ENCODE measurements at regions not wholly inside any gene's neighbourhood (a gene's known extent, or its start where the extent isn't known, plus 50 kb on each side); places are given as distances from the start of the nearest gene placed in this dataset.
A peak's percentile ranks its signal among the peaks of the same experiment; 100 is the strongest.

DNA sequence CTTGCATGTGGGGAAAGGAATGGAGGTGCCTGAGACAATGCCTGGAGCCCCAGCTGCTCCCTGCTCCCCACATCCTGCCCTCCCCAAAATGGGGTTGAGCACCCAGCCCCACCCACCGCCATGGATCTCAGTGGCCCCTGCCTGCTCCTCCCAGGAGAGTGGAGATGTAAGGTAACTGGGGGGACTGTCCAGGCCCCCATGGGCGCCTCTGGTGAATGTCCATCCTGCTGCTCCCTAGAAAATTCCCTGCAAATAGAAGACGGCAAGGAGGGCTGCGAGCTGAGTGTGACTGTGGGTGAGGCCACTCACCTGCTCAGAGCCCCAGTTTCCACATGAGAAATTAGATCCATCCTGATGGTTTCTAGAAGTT, 101.6 kb downstream of the RAMP3 start:
- H3K4me1 Mint-ChIP-seq = no peaks in the 10 kb centered on the region
- H3K4me3 ChIP-seq (ENCODE audit: low read length) = no peak overlapping the region
- TF ChIP-seq, protein P1, sequence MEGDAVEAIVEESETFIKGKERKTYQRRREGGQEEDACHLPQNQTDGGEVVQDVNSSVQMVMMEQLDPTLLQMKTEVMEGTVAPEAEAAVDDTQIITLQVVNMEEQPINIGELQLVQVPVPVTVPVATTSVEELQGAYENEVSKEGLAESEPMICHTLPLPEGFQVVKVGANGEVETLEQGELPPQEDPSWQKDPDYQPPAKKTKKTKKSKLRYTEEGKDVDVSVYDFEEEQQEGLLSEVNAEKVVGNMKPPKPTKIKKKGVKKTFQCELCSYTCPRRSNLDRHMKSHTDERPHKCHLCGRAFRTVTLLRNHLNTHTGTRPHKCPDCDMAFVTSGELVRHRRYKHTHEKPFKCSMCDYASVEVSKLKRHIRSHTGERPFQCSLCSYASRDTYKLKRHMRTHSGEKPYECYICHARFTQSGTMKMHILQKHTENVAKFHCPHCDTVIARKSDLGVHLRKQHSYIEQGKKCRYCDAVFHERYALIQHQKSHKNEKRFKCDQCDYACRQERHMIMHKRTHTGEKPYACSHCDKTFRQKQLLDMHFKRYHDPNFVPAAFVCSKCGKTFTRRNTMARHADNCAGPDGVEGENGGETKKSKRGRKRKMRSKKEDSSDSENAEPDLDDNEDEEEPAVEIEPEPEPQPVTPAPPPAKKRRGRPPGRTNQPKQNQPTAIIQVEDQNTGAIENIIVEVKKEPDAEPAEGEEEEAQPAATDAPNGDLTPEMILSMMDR (IDR thresholded peaks at IDR 0.05) = no peak
- H3K9me3 ChIP-seq (ENCODE audit: control insufficient read depth, insufficient read depth, low read length) = no peaks in the 10 kb centered on the region
- H3K4me3 Mint-ChIP-seq = no peak overlapping the region
- intact Hi-C loops (cut with micrococcal nuclease) = no loop called here
- no peaks in the 10 kb centered on the region for H3K36me3 Mint-ChIP-seq
- no peaks in the 10 kb centered on the region for H3K36me3 ChIP-seq (ENCODE audit: control insufficient read depth, insufficient read depth, low read length)
- no peak for ATAC-seq
- peaks cover 16 to 42% of the 10 kb centered on the region in 2 donors for H3K27me3 Mint-ChIP-seq (ENCODE audit: low read depth in 2 of 2)
- no peak overlapping the region for H3K27ac ChIP-seq (ENCODE audit: low read length)
- 80% methylated on average over 4 of the region's 4 CpGs for WGBS (ENCODE audit: insufficient coverage)
- H3K27ac Mint-ChIP-seq = no peak overlapping the region
- no peaks in the 10 kb centered on the region for H3K9me3 Mint-ChIP-seq
- H3K4me1 ChIP-seq (ENCODE audit: control insufficient read depth, insufficient read depth, low read length) = peaks cover 6% of the 10 kb centered on the region
- DNase-seq = no peak
- peaks cover 2% of the 10 kb centered on the region for H3K27me3 ChIP-seq (ENCODE audit: control insufficient read depth, insufficient read depth, low read length)

- intact Hi-C loops (cut with micrococcal nuclease) = loop anchor here (1.0 to 5.0 kb wide), 2 partner anchors 106 to 673 kb away; no protein-coding TSS in a partner anchor
- Histone ChIP-seq H3K27me3 (ENCODE audit: control insufficient read depth, insufficient read depth, low read length) (peaks cover 2% of the 10 kb centered on the region), H3K27ac (ENCODE audit: low read length) (no peak overlapping the region), H3K4me1 (ENCODE audit: control insufficient read depth, insufficient read depth, low read length) (peaks cover 6% of the 10 kb centered on the region), H3K9me3 (ENCODE audit: control insufficient read depth, insufficient read depth, low read length) (no peaks in the 10 kb centered on the region), H3K36me3 (ENCODE audit: control insufficient read depth, insufficient read depth, low read length) (no peaks in the 10 kb centered on the region), H3K4me3 (ENCODE audit: low read length) (no peak overlapping the region)
- no peak overlapping the region for H3K27ac Mint-ChIP-seq
- WGBS (ENCODE audit: insufficient coverage) = 23% methylated on average over 29 of the region's 30 CpGs
- DNase-seq = peak; percentile 64 to 76
- H3K9me3 Mint-ChIP-seq = no peaks in the 10 kb centered on the region
- no peak overlapping the region for H3K4me3 Mint-ChIP-seq
- H3K36me3 Mint-ChIP-seq = no peaks in the 10 kb centered on the region
- H3K4me1 Mint-ChIP-seq = no peaks in the 10 kb centered on the region
- ATAC-seq = peak; percentile 76 to 89 (median 76)
- TF ChIP-seq, protein P1 (IDR thresholded peaks at IDR 0.05) = peak; percentile 99
- peaks cover 16 to 36% of the 10 kb centered on the region in 2 donors for H3K27me3 Mint-ChIP-seq (ENCODE audit: low read depth in 2 of 2)
Measured at GRCh38 chr7:45259966-45260646, 102.5 kb downstream of the RAMP3 start.

DNA sequence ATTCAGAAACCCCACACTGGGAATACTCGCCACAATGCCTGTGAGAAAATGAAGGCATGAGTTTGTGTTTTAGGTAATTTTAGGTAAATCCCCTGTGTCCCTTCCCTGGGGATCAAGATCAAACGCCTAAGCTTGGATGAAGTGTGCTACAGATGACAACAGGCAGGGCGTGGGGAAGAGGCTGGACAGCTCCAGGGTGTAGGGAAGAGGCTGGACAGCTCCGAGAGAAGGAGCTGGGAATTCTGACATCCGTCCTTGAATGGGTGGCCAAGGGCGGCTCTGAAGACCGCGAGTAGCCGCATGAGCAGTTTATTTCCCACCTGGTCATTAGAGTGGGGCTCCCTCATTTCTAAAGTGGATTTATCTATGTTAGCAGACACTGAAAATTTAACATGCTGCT, 109.7 kb downstream of the RAMP3 start:
- no peaks in the 10 kb centered on the region for H3K36me3 Mint-ChIP-seq
- no peaks in the 10 kb centered on the region for H3K9me3 Mint-ChIP-seq
- no peaks in the 10 kb centered on the region for H3K9me3 ChIP-seq (ENCODE audit: control insufficient read depth, insufficient read depth, low read length)
- H3K4me3 Mint-ChIP-seq = no peak overlapping the region
- DNase-seq (no peak), ATAC-seq (no peak)
- no peak overlapping the region for H3K27ac Mint-ChIP-seq
- no peak overlapping the region for H3K4me3 ChIP-seq (ENCODE audit: low read length)
- no peak overlapping the region for H3K27ac ChIP-seq (ENCODE audit: low read length)
- 49% methylated on average over 9 of the region's 9 CpGs for WGBS (ENCODE audit: insufficient coverage)
- no peaks in the 10 kb centered on the region for H3K36me3 ChIP-seq (ENCODE audit: control insufficient read depth, insufficient read depth, low read length)
- intact Hi-C loops (cut with micrococcal nuclease) = no loop called here
- no peaks in the 10 kb centered on the region for H3K4me1 ChIP-seq (ENCODE audit: control insufficient read depth, insufficient read depth, low read length)
- peaks cover 19 to 32% of the 10 kb centered on the region in 2 donors for H3K27me3 Mint-ChIP-seq (ENCODE audit: low read depth in 2 of 2)
- no peaks in the 10 kb centered on the region for H3K27me3 ChIP-seq (ENCODE audit: control insufficient read depth, insufficient read depth, low read length)
- TF ChIP-seq, protein P1 (IDR thresholded peaks at IDR 0.05) = no peak
- H3K4me1 Mint-ChIP-seq = no peaks in the 10 kb centered on the region

DNA sequence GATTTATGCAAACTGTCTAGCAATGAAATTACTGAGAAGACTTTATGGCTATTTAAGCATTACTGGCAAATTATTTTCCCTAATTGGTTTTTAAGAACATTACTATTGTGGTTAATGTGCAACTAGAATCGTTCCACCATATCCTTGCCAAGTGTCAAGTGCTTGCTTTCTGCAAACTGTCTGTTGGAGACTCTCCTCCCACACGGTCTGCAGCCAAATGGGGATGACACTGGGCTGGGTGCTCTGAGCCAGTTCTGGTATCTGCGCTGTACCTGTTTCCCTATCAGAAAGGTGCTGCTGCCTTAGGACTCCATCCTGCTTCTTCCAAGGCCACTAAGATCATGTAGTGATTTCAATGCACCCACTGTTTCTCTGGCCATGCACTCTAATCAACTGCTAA, 110.4 kb downstream of the RAMP3 start:
- WGBS (ENCODE audit: insufficient coverage) = 82% methylated on average over 3 of the region's 3 CpGs
- Histone ChIP-seq H3K4me1 (ENCODE audit: control insufficient read depth, insufficient read depth, low read length) (no peaks in the 10 kb centered on the region), H3K4me3 (ENCODE audit: low read length) (no peak overlapping the region), H3K27me3 (ENCODE audit: control insufficient read depth, insufficient read depth, low read length) (no peaks in the 10 kb centered on the region), H3K9me3 (ENCODE audit: control insufficient read depth, insufficient read depth, low read length) (no peaks in the 10 kb centered on the region), H3K36me3 (ENCODE audit: control insufficient read depth, insufficient read depth, low read length) (no peaks in the 10 kb centered on the region), H3K27ac (ENCODE audit: low read length) (no peak overlapping the region)
- Mint-ChIP-seq H3K4me3 (no peak overlapping the region), H3K9me3 (no peaks in the 10 kb centered on the region), H3K36me3 (no peaks in the 10 kb centered on the region), H3K27ac (no peak overlapping the region), H3K4me1 (no peaks in the 10 kb centered on the region), H3K27me3 (ENCODE audit: low read depth in 2 of 2) (peaks cover 18 to 30% of the 10 kb centered on the region in 2 donors)
- intact Hi-C loops (cut with micrococcal nuclease) = no loop called here
- DNase-seq (no peak), ATAC-seq (no peak)
- TF ChIP-seq, protein P1 (IDR thresholded peaks at IDR 0.05) = no peak

Data from natural killer cell (primary cell).